Stimulated activated CD4-positive, alpha-beta T cell treated with anti-CD3 and anti-CD28 coated beads, TNF-alpha, amount 100 ng/mL, for 1 hour (primary cell): ENCODE measurements at regions not wholly inside any gene's neighbourhood (a gene's known extent, or its start where the extent isn't known, plus 50 kb on each side); places are given as distances from the start of the nearest gene placed in this dataset.

ENCODE experiments used
- DNase-seq, 3 donors: peaks; one replicate each; pipeline ENCODE4 v3.0.0-alpha.2; 2020; ENCODE audit warnings: low read depth in 3 of 3, low spot score in 1 of 3

- no peak for DNase-seq
Observed at GRCh38 chr2:12274591-12274990, 442.1 kb upstream of the TRIB2 start.

- DNase-seq, result no peak
Observed at GRCh38 chr2:12277241-12278034, 439.3 kb upstream of the TRIB2 start.

- DNase-seq, result no peak
Observed at GRCh38 chr2:12278217-12278750, 438.5 kb upstream of the TRIB2 start.

- DNase-seq, result no peak
Observed at GRCh38 chr2:12282780-12283695, 433.7 kb upstream of the TRIB2 start.

GRCh38 chr2:12284037-12284436, 432.7 kb upstream of the TRIB2 start:
- DNase-seq, result no peak

- no peak for DNase-seq
Observed at GRCh38 chr2:12284487-12284886, 432.2 kb upstream of the TRIB2 start.

- no peak for DNase-seq
Observed at GRCh38 chr2:12286347-12286746, 430.4 kb upstream of the TRIB2 start.

GRCh38 chr2:12287220-12287751, 429.4 kb upstream of the TRIB2 start:
- no peak for DNase-seq

- no peak for DNase-seq
Observed at GRCh38 chr2:12288048-12288447, 428.7 kb upstream of the TRIB2 start.

GRCh38 chr2:12289120-12289802, 427.5 kb upstream of the TRIB2 start:
- no peak for DNase-seq

GRCh38 chr2:12291303-12291702, 425.4 kb upstream of the TRIB2 start:
- DNase-seq, result no peak

GRCh38 chr2:12293874-12294273, 422.9 kb upstream of the TRIB2 start:
- no peak for DNase-seq

GRCh38 chr2:12295856-12296519, 420.7 kb upstream of the TRIB2 start:
- DNase-seq, result no peak

- no peak for DNase-seq
Observed at GRCh38 chr2:12296915-12297314, 419.8 kb upstream of the TRIB2 start.

GRCh38 chr2:12298352-12298751, 418.4 kb upstream of the TRIB2 start:
- no peak for DNase-seq

GRCh38 chr2:12299431-12299830, 417.3 kb upstream of the TRIB2 start:
- no peak for DNase-seq

- DNase-seq, result no peak
Observed at GRCh38 chr2:12300019-12300602, 416.6 kb upstream of the TRIB2 start.

- DNase-seq, result no peak
Observed at GRCh38 chr2:12300927-12301326, 415.8 kb upstream of the TRIB2 start.

- DNase-seq, result no peak
Observed at GRCh38 chr2:12302140-12302539, 414.6 kb upstream of the TRIB2 start.

GRCh38 chr2:12302691-12303090, 414.0 kb upstream of the TRIB2 start:
- no peak for DNase-seq
